Activated CD4-positive, alpha-beta T cell treated with anti-CD3 and anti-CD28 coated beads for 1 hour (primary cell): ENCODE measurements at regions not wholly inside any gene's neighbourhood (a gene's known extent, or its start where the extent isn't known, plus 50 kb on each side); places are given as distances from the start of the nearest gene placed in this dataset.
A peak's percentile ranks its signal among the peaks of the same experiment; 100 is the strongest.
"Not testable (repeated sequence)": the region's sequence is repeated elsewhere in the genome, so short reads cannot be mapped to it uniquely, and the experiment has no call there.

ENCODE experiments used
- DNase-seq: peaks from one replicate; pipeline ENCODE4 v3.0.0-alpha.2; 2020

DNA sequence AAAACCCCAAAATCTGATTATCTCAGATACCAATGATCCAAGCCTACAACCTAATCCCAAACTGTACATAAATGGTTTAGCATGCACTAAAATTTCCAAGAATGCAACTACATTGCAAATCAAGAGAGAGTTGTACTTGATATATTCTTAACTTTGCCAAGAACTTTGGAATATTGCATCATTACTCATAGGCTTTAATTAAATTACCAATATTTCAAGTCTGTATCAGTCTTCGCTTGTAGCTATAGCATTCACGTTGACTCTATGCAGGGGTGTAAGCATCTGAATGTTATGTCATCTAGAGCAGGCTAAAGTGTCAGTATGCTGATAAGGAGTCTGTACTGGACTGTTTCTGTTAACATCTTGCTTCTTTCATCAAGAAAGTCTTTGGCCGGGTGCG is 56.3 kb downstream of the FOXI3 start:
- DNase-seq, result no peak

DNA sequence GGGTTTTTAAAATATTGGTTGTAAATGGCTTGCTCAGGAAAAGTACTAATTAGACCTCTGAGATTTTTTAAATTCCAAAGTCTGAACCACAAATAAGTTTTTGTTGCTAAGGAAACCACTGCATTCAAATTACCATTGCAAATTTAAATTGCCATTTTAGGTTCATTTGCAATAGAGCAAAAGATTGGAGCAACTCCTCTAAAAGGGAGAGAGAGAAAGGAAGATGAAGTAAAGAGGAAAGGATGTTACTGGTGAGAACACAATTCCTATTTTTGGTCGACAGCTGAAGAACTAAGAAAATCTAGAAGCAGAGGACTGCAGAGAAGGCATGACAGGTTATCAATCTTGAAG is 74.9 kb downstream of the FOXI3 start:
- no peak for DNase-seq

DNA sequence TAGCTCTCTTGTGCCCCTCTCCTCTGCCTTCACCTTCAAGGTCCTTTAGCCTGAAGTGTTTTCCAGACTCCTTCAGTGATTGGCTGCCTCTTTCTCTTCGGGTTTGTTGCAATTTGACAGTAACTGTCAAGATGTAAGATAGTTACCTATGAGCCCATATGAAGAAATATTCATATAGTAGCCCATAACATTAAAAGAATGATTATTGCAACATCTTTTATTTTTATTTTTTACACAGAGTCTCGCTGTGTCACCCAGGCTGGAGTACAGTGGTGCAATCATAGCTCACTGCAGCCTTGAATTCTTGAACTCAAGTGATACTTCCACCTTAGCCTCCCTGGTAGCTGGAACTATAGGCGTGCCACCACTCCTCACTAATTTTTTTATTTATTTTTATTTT is 80.5 kb downstream of the FOXI3 start:
- DNase-seq, result no peak

DNA sequence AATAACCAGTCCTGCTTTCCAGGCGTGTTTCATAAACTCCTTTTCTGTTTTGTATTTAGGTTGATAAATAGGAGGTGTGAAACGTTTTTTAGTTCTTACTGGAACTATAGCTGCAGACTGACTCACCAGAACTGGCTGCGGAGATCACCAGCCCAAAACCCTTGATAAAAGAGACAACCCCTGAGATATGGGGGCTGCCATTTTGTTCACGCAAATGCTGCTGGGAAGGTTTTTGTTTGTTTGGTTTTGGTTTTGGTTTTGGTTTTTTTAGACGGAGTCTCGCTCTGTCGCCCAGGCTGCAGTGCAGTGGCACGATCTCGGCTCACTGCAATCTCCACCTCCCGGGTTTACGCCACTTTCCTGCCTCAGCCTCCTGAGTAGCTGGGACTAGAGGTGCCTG is 87.1 kb downstream of the FOXI3 start:
- DNase-seq, result not testable (repeated sequence)

DNA sequence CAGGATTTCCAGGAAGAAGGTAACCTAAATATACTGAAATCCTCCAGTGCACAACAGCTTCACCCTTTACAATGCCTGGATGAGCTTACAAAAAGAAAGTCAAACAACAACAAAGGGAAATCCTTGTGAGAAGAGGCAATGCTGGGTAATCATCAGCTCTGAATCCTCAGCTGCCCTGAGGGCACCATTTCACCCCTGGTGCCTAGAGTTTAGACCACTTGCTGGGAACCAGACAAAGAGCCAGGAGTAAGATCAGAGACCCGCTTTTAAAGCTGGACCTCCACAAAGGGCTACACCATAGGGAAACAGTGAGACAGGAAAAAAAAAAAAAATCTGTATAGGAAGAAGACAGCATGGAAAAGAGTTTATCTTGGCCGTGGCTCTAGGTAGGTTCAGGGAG is 97.0 kb downstream of the FOXI3 start:
- DNase-seq, result no peak

DNA sequence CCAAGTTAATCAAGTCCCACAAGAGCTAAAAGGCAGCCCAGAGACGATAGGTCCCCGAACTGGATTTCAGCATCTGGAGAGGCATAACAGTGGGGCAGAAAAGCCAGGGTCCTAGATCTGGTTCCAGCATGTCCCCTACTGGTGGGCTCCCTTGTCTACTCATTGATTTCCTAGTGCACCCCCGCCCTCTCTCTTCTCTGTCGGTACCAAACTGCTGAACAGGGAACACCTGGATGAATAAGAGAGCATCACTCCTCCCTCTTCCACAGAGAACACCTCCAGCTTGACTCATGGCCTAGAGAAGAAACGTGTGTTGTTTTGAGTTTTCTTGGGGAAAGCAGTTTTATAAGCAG is 101.3 kb downstream of the FOXI3 start:
- no peak for DNase-seq

DNA sequence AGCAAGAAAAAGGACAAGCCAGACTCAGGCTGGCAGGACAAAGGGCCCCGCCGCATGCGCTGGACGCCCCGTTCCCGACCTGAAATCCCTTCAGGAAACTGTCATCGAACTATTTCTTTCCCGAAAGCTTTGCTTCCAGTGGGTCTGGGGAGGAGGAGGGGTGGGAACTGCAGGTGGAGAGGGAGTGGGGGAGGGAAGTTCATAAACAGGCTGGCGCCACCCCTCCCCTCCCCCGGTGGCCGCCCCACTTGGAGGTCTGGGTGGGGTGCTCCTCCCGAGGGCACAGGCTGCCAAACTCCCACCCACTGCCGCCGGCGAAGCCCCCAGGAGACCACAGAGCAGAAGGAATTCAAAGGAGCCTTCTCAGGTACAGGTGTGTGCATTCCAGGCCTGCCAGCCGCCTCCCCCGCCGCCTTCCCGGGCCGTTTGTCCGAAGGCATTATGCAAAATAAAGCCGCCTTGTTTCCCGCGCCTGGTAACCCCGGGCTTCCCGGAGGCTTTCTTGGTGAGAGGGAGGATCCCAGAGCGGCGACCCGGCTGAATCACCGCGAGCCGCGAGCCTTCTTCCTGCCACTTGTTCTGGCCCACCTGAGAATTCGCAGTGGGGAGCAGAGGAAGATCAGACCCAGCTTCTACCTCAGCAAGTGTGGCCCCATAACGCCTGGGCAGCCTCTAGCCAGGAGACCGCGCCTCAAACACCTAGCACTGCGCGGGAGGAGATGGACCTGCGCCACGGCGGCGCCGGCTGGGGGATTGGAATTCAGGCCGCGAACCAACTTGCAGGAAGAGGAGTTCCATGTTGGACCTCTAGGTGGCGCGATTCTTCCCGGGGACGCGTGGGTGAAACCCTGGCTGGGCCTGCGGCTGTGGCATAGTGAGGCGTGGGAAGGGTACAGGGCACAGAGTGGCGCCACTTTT is 101.9 kb downstream of the FOXI3 start:
- DNase-seq, result peak; percentile 43

DNA sequence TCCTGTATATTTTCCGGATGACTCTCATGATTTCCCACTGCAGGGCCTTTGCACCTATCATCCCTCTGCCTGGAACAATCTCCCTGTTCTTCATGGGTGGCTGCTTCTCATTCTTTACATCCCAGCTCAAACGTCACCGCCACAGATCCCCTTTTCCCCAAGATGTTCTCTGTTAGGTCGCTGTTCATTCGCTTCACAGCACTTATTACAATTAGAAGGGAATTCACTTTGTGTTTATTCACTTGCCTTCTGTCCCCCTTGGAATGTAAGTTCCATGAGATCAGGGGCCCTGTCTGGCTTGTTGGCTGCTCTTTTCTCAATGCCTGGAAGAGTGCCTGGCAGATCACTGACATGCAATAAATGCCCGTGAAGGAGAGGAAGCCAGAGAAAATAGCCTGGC is 106.7 kb downstream of the FOXI3 start:
- no peak for DNase-seq

DNA sequence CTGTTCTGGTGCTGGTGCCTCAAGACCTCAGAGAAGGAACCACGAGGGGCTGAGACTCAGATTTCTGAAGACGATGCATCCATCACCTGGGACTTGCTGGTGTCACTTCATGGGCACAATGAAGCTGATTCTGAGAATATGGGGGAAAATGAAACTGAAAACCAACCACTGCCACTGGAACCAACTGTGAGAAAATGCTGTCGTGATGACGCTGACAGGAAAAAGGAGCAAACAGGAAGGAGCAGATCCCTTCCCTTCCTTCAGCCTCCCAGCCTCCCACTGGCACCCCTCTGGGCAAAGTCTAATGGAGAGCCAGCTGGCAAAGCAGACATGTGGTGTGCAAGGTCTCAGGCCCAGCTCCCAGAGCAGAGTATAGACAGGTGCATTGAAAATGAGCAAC is 109.7 kb downstream of the FOXI3 start:
- DNase-seq, result no peak

DNA sequence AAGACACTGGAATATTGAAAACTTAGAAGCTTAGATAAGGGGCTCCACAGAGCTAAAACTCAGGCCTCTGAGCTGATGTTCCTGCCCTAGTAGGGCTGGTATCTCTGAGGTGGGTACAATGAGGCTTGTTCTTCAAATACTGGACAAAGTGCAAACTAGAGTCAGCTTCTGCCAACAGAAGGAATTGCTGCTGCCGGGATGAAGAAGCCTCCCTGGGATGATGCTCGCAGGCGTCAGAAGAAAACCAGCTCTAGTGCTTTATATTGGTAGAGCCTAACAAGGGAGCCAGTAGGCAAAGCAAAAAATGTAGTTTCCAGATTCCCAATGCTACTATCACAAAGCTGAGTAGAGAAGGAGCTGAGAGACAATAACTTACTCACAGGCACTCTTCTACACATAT is 118.1 kb downstream of the FOXI3 start:
- DNase-seq, result no peak

DNA sequence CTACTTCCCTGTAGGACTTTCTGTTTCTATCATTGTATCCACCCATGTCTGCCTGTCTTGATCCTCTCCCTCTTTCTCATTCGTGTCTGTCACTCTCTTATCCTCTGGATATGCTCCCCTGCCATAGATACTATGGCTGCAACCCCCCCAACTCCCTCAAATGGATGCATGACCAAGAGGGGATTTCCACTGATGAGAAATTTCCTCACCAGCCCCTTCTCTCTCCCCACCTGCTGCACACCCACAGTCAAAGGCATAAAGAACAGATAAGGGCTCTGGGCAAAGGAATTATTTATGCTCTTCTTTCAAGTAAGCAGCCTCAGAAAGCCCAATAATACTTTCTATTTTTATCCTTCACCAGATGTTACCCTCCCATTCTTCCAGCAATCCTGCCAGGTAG is 121.3 kb downstream of the FOXI3 start:
- DNase-seq, result no peak

DNA sequence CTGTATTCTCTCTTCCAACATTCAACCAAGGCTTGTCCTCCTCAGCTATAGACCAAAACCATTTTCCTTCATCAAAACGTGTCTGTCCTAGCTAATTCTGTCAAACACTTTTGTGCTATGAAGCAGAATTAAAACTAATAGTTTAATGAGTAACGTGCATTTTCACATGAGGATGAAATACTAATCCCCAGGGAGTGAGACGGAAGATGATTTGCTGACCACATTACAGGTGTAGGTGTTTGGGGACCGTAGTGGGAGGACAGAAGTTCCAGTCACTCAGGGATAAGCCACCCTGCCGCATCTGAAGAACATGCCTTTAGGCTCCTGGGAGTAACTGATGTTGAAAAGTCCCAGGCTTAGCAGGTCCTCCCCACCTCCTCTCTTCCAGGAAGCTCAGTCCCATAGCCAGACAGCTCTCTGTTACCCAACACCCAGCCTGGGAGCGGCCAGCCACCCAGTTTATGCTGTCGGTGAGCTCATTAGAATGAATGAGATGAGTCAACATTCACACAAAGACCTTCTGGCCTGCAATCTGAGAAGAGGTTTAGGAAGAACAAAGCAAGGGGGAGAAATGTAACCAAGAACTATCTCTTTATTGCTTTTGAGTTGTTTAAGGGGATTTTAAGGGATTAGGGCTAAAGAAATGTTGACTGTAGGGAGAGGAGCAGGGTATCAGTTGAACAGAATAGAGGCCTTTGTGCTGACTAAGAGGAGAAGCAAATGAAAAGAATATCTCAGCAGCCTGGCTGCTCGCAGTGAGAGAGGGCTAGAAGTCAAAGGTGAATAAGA is 122.5 kb downstream of the FOXI3 start:
- no peak for DNase-seq

DNA sequence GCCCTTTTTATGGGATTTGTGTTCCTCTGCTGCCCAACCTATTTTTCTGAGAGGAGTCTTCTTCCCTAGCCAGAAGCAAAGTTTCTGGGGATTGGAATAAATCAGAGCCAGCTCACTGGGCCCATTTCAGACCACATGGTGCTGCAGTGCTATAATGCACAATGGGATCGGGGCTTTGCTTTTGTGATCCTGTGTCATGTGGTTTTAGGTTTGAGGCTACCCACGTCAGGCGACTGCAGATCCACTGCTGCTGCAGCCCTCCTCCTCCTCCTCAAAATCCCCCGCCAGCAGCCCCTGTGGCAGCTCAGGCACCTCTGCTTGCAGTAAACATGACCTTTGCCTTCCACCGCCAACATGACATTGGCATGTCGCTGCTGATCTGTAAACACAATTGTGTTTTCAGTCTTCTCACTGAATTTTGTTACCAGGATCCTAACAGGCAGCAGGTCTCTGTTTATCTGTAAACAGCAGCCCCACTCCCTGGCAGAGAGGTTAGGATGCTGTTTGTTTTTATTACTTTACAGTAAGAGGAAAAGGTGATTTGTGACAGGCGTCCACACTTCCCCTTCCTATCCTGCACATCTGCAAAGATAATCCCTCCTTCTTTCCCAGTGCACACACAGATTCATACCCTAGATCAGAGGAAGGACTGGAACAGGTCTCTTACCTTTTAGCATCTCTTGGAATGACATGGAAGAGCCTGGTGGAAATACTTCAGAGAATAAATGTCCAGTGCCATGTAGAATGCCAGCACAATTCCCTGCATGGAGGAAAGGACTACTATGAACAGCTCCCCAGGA is 130.8 kb downstream of the FOXI3 start:
- DNase-seq, result no peak

DNA sequence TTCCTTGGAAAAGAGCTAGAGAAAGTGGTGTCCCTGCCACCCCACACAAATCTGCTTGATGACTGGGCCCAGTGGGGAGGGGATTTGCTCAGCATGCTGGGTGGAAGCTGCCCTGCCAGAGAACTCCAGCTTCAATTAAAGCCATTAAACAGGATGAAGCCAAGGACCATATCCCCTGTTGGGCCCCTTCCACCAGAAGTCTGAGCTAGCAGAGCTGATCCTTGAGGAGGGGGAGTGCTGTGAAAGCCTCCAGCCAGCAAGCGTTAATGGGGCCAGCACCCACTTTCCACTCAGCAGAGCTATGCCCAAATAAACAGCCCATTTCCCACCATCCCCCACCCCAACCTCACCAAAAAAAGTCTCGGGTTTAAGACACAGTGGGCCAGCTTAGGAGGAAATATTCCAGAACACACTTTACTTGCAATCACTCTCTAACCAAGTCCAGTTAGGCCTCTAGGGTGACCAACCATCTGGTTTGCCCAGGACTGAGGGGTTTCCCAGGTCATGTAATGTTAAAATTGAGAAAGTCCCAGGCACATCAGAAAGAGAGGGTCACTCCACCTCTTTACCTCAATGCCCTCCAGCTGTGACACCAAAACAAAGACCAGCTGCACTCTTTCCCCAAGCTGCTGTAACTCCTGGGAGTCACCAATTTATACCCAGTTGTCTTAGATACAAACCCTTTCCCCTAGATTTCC is 132.3 kb downstream of the FOXI3 start:
- DNase-seq, result no peak

DNA sequence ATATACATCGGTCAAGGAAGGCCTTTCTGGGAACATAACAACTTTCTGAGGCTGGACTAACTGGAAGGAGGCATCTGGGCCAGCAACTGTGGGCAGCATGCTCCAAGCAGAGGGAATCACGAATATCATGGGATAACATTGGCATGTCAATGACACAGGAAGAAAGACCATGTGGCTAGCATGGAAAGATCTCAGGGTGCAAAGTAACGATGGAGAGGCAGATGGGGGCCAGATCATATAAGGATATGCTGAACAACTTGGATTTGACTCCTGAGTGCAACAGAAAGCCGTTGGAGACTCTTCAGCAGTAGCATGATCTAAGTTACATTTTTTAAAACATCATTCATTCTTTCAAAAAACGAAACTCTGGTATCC is 133.6 kb downstream of the FOXI3 start:
- no peak for DNase-seq

DNA sequence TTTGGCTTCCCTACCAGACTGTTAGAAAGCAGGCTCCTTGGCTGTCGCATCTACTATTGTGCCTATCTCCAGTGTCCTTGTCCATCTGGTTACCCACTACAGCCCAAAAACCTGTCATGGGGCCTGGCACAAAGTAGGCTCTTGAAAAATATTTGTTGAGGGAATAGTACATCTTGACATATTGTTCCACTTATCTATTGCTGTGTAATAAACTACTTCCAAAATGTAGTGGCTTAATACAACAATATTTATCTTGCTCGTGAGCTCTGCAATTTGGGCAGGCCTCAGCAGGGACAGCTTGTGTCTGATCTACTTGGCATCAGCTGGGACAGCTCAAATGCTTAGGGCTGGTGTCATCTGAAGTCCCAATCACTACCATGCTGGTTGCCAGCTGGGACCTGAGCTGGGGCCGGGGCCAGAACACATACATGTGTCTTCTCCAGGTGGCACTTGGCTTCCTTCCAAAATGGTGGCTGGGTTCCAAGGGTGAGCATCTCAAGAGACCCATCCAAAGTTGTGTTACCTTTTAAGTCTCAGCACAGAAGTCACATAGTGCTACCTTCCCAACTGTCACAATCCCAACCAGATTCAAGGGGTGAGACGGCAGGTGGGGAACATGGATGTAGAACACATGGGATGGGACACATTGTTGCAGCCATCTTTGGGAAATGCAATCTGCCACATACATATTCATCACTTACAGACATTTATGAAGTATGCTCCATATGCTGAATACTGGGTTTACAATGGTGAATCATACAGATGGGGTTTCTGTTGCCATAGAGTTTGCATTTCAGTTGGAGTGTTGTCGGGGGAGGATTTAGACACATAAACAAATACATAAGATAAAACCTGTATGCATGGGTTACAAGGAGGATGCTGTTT is 134.2 kb downstream of the FOXI3 start:
- DNase-seq, result no peak

DNA sequence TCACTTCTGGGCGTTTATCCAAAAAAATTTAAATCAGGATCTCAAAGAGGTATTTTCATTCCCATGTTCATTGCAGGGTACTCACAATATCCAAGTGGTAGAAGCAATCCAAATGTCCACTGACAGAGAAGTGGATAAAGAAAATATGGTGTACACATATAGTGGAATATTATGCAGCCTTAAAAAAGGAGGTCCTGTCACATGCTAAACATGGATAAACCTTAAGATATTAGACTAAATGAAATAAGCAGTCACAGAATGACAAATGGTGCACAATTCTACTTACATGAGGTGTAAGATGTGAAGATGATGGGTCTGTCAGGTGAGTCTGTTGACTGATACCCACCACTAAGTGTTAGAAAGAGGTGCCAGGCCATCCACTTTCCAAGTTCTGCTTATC is 140.6 kb downstream of the THNSL2 start:
- no peak for DNase-seq

DNA sequence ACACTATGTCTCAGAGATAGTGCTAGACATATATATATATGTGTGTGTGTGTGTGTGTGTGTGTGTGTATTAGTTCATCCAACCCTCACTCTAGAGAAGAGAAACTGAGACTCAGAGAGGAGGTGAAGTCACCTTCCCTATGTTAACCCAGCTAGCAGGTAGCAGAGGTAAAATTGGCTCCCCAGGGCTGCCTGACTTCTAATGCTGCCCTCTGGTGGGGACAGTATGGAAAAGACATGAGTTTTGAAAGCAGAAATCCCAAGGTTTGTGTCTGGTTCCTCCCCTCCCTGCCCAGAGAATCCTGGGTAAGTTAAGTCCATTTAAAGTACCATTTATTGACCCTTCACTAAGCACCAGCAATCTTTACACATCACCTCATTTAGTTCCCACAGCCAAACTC is 137.7 kb downstream of the THNSL2 start:
- no peak for DNase-seq

DNA sequence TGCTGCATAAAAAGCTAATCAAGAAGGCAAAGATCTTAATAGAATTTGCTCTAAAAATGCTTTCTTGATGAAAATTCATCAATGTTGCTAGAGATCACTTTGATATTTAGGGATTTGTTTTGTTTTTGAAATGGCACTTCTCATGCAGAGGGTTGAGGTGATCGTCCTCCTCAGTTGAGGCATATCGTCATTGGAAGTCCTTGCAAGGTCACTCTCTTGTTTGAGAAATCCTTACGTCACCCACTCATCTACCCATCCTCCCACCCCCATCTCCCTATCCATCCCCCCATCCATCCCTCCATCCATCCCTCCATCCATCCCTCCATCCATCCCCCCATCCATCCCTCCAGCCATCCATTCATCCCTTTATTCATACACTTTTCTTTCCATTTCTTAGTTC is 133.7 kb downstream of the THNSL2 start:
- DNase-seq, result no peak

DNA sequence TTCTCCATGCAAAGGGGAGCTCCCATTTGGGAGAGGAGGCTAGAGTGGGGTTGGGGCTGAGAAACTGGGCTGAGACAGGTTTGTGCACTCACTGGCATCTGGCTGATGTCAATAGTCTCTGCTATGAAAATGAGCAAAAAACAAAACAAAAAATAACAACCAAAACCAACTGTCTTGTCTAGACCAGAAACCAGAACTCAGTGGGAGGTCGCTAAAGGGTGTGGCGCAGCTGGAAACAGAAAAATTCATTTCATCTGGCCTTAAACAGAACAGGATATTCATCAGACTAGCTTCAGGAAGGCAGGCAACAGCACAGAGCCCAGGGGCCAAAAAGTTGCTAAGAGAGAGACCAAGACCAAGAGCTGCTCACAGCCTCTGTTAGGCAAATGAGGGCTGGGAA is 126.1 kb downstream of the THNSL2 start:
- no peak for DNase-seq

DNA sequence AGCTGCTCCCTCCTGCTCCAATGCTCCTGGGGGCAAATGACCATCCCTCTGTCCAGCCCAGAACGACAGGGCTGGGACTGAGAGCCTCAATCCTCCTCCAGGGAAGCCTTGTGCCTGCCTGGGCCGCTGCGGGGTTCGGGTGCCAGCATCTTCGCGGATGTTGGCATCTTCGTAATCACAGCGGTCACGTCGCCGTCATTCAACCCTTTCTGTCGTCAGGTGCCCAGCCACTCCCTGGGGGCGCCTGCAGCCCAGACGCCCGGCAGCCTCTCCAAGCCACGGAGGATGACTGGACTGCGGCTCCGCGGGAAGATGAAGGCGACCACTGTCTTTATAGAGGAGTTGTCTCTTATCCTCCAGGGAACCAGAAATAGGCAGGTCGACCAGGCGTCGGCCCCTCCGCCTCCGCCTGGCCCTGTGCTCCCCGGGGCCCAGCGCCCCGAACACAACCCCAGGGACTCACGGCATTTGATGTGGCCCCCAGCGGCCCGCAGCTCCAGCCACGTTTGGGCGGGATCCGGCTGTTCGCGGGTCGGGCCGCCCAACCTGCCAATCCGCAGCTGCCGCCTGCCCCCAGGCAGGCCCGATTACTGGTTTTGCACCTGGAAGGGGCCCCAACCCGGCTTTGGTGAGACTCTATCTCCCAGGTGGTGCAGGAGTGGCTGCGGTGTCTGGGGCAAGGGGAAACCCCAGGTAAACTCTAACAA is 113.9 kb downstream of the THNSL2 start:
- no peak for DNase-seq
